MM.1S (cell line): ENCODE measurements at regions not wholly inside any gene's neighbourhood (a gene's known extent, or its start where the extent isn't known, plus 50 kb on each side); places are given as distances from the start of the nearest gene placed in this dataset.

Experiments
- CTCF ChIP-seq: fragments of 300-600 bp; sonication (generic); IDR thresholded peaks from 2 replicates; pipeline ENCODE4 v1.5.1; 2016; ENCODE audit warnings: antibody characterized with exemption, low read length, mixed read lengths
- EZH2 ChIP-seq: fragments of 300-600 bp; sonication (generic); optimal IDR thresholded peaks from 2 replicates; pipeline ENCODE3; 2017; ENCODE audit warnings: low read depth, mild to moderate bottlenecking, antibody characterized with exemption, low read length, mixed read lengths
- EZH2phosphoT487 ChIP-seq: fragments of 300-600 bp; sonication (generic); IDR thresholded peaks from 2 replicates; pipeline ENCODE4 v1.6.1; 2018; ENCODE audit warnings: antibody characterized with exemption, low read length

GRCh38 chr2:18122544-18123210 lies 244.2 kb downstream of the KCNS3 start:
- TF ChIP-seq CTCF: no peak
- TF ChIP-seq EZH2phosphoT487: no peak
- no peak for TF ChIP-seq EZH2
